A549 (cell line): ENCODE measurements at regions not wholly inside any gene's neighbourhood (a gene's known extent, or its start where the extent isn't known, plus 50 kb on each side); places are given as distances from the start of the nearest gene placed in this dataset.

Experiments used
- ATAC-seq, 2 experiments: fragments of 200-7000 bp in 1 of 2; fragments of >200 bp in 1 of 2; cut with Nextera tagmentation in 1 of 2; cut with Tn5 transposase in 1 of 2; 3 replicates each; pipeline versions ENCODE4 v1.8.0 to v1.9.1; 2018 to 2020; ENCODE audit warnings: mild to moderate bottlenecking in 1 of 2, moderate library complexity in 1 of 2
- CTCF ChIA-PET: fragments of 300-600 bp; sonication (Branson Sonifier 250); formaldehyde crosslinking; extraction: SDS; loops from one replicate; lab custom pipeline; 2021; ENCODE audit warnings: antibody characterized with exemption, inconsistent platforms; lab: Yijun Ruan, JAX
- POLR2A ChIA-PET: fragments of 350-600 bp; formaldehyde crosslinking; extraction: SDS; loops from one replicate; lab custom pipeline; 2021; ENCODE audit warnings: antibody characterized with exemption, inconsistent platforms; lab: Yijun Ruan, JAX
- DNase-seq, 2 experiments: peaks; one replicate each; pipeline versions ENCODE4 v3.0.0 to v3.0.0-alpha.2; 2011 to 2016; ENCODE audit warnings: low read depth in 1 of 2, low spot score in 1 of 2
- FAIRE-seq: peaks from 2 replicates; lab custom pipeline; 2011; peaks lifted over from hg19 to GRCh38; lab: Jason Lieb, UNC
- H3K27ac ChIP-seq, 2 experiments: fragments of >200 bp; sonication (Bioruptor Twin); formaldehyde crosslinking; 3 replicates each; pipeline ENCODE4 v1.5.1; 2016 to 2017
- H3K4me1 ChIP-seq: fragments of >200 bp; sonication (Bioruptor Twin); formaldehyde crosslinking; 3 replicates; pipeline ENCODE4 v1.6.1; 2016
- H3K4me2 ChIP-seq: fragments of >200 bp; sonication (Bioruptor Twin); formaldehyde crosslinking; 3 replicates; pipeline ENCODE4 v1.6.1; 2016
- H3K4me3 ChIP-seq: fragments of >200 bp; sonication (Bioruptor Twin); formaldehyde crosslinking; 3 replicates; pipeline ENCODE4 v1.5.1; 2016
- H3K9me3 ChIP-seq: fragments of >200 bp; sonication (Bioruptor Twin); formaldehyde crosslinking; 3 replicates; pipeline ENCODE4 v1.6.1; 2016
- BHLHE40 ChIP-seq: IDR thresholded peaks from 2 replicates; pipeline ENCODE4 v1.6.1; 2012; ENCODE audit warnings: low read depth, low read length, inconsistent platforms
- CEBPB ChIP-seq, 2 experiments: fragments of >200 bp in 1 of 2; sonication (Bioruptor Twin) in 1 of 2; formaldehyde crosslinking in 1 of 2; IDR thresholded peaks; 2 replicates each; pipeline ENCODE4 v1.6.1; 2012 to 2016
- CHD2 ChIP-seq: fragments of 150-350 bp; IDR thresholded peaks from 2 replicates; pipeline ENCODE4 v1.6.1; 2014; ENCODE audit warnings: low read length; ENCODE audit not compliant: partially characterized antibody
- ESRRA ChIP-seq: fragments of 150-350 bp; IDR thresholded peaks from 2 replicates; pipeline ENCODE4 v1.6.1; 2014; ENCODE audit warnings: mild to moderate bottlenecking, low read length, borderline replicate concordance
- GATA3 ChIP-seq: IDR thresholded peaks from 2 replicates; pipeline ENCODE4 v1.6.1; 2012; ENCODE audit warnings: borderline replicate concordance
- HEYL ChIP-seq: fragments of 250-450 bp; sonication (Bioruptor Pico); IDR thresholded peaks from 2 replicates; pipeline ENCODE4 v1.8.0; 2021; ENCODE audit warnings: mild to moderate bottlenecking, moderate library complexity
- HOXA7 ChIP-seq: fragments of 250-450 bp; sonication (Bioruptor Pico); IDR thresholded peaks from 2 replicates; pipeline ENCODE4 v1.5.0; 2020; ENCODE audit warnings: mild to moderate bottlenecking, moderate library complexity
- HOXB5 ChIP-seq: fragments of 250-450 bp; sonication (Bioruptor Pico); IDR thresholded peaks from 2 replicates; pipeline ENCODE4 v1.5.0; 2020; ENCODE audit warnings: mild to moderate bottlenecking, moderate library complexity
- KDM1A ChIP-seq: fragments of 200-600 bp; sonication (generic); IDR thresholded peaks from 2 replicates; pipeline ENCODE4 v1.6.1; 2016; ENCODE audit warnings: low read depth, mild to moderate bottlenecking
- KDM5A ChIP-seq: fragments of 200-600 bp; sonication (generic); IDR thresholded peaks from 2 replicates; pipeline ENCODE4 v1.6.1; 2016; ENCODE audit warnings: antibody characterized with exemption, mild to moderate bottlenecking
- MAFK ChIP-seq: fragments of 450-650 bp; IDR thresholded peaks from 2 replicates; pipeline ENCODE4 v1.6.1; 2014; ENCODE audit not compliant: partially characterized antibody
- MYC ChIP-seq: IDR thresholded peaks from 2 replicates; pipeline ENCODE4 v1.6.1; 2012; ENCODE audit warnings: mild to moderate bottlenecking, inconsistent platforms, low read length, improper control_type of control experiment, borderline replicate concordance
- NPAS2 ChIP-seq: fragments of 250-450 bp; sonication (Bioruptor Pico); IDR thresholded peaks from 2 replicates; pipeline ENCODE4 v1.8.0; 2022; ENCODE audit warnings: mild to moderate bottlenecking, moderate library complexity, borderline replicate concordance
- NR3C1 ChIP-seq: fragments of >200 bp; sonication (Bioruptor Twin); formaldehyde crosslinking; IDR thresholded peaks from 3 replicates; pipeline ENCODE4 v1.6.1; 2017
- PHF8 ChIP-seq: fragments of 200-600 bp; sonication (generic); IDR thresholded peaks from 2 replicates; pipeline ENCODE4 v1.6.1; 2016; ENCODE audit warnings: low read depth, mild to moderate bottlenecking, antibody characterized with exemption, moderate library complexity, borderline replicate concordance
- RAD21 ChIP-seq, 2 experiments: fragments of >200 bp in 1 of 2; sonication (Bioruptor Twin) in 1 of 2; formaldehyde crosslinking in 1 of 2; IDR thresholded peaks in 1 of 2; conservative IDR thresholded peaks in 1 of 2; 2 replicates in 1 of 2; 3 replicates in 1 of 2; pipeline ENCODE4 v1.6.1; 2012 to 2018; ENCODE audit warnings: inconsistent platforms in 1 of 2
- SREBF2 ChIP-seq: fragments of 450-650 bp; IDR thresholded peaks from 2 replicates; pipeline ENCODE4 v1.6.1; 2014; ENCODE audit warnings: mild to moderate bottlenecking, moderate library complexity
- TP53 ChIP-seq: fragments of 250-450 bp; sonication (Bioruptor Pico); IDR thresholded peaks from 2 replicates; pipeline ENCODE4 v1.5.0; 2021; ENCODE audit warnings: mild to moderate bottlenecking, moderate library complexity
- ZC3H11A ChIP-seq: fragments of 450-650 bp; IDR thresholded peaks from 2 replicates; pipeline ENCODE4 v1.6.1; 2014; ENCODE audit warnings: antibody characterized with exemption, mild to moderate bottlenecking
- WGBS: methylation state at CpG from one replicate; pipeline ENCODE4 v1.1.6; 2017; ENCODE audit errors: missing lambda C conversion rate; 5-methylcytosine and 5-hydroxymethylcytosine counted together
- TF ChIP-seq, protein P1 (sequence below): fragments of 250-450 bp; sonication (Bioruptor Pico); IDR thresholded peaks from 2 replicates; pipeline ENCODE4 v1.5.0; 2021; ENCODE audit warnings: mild to moderate bottlenecking, moderate library complexity, borderline replicate concordance
- TF ChIP-seq, protein P2 (sequence below): fragments of 200-600 bp; sonication (generic); IDR thresholded peaks from 2 replicates; pipeline ENCODE4 v1.6.1; 2016; ENCODE audit warnings: antibody characterized with exemption, mild to moderate bottlenecking, moderate library complexity
- TF ChIP-seq, protein P3 (sequence below): fragments of >200 bp; sonication (Bioruptor Twin); formaldehyde crosslinking; IDR thresholded peaks from 3 replicates; pipeline ENCODE4 v1.5.1; 2016
- TF ChIP-seq, protein P4 (sequence below): IDR thresholded peaks from 2 replicates; pipeline ENCODE4 v1.6.1; 2012
- TF ChIP-seq, protein P5 (sequence below): fragments of 450-650 bp; IDR thresholded peaks from 2 replicates; pipeline ENCODE4 v1.6.1; 2014; ENCODE audit warnings: antibody characterized with exemption

DNA sequence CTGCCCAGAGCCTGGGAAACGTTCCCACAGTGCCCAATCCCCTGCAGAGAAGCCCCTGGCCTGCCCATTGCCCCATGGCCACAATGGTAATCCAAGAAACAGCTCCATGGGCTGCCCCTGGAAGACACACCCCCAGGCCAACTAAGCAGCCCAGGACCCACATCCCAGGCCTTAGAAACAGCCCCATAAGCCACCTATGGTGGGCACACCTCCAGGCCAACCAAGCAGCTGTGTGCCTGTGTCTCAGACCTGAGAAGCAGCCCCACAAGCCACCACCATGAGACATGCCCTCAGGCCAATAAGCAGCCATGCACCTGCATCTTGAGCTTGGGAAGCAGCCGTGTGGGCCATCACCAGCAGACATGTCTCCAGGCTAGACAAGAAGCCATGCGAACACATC lies 52.9 kb upstream of the SSBP2 start:
- no peak for FAIRE-seq
- ATAC-seq = no peak
- no peak for DNase-seq
- CTCF ChIA-PET = interaction anchor here (1.0 kb wide), 1 partner anchor 296 kb away, joined by 3 read pairs; no protein-coding TSS in a partner anchor
- TF ChIP-seq HEYL (CRISPR knock-in tag) (no peak), ZC3H11A (no peak), CHD2 (no peak), ESRRA (no peak), SREBF2 (no peak), PHF8 (no peak), MAFK (no peak), BHLHE40 (no peak), NR3C1 (no peak), KDM1A (no peak), TP53 (CRISPR knock-in tag) (no peak)
- TF ChIP-seq, protein P1, sequence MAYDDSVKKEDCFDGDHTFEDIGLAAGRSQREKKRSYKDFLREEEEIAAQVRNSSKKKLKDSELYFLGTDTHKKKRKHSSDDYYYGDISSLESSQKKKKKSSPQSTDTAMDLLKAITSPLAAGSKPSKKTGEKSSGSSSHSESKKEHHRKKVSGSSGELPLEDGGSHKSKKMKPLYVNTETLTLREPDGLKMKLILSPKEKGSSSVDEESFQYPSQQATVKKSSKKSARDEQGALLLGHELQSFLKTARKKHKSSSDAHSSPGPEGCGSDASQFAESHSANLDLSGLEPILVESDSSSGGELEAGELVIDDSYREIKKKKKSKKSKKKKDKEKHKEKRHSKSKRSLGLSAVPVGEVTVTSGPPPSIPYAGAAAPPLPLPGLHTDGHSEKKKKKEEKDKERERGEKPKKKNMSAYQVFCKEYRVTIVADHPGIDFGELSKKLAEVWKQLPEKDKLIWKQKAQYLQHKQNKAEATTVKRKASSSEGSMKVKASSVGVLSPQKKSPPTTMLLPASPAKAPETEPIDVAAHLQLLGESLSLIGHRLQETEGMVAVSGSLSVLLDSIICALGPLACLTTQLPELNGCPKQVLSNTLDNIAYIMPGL = no peak
- TF ChIP-seq, protein P2, sequence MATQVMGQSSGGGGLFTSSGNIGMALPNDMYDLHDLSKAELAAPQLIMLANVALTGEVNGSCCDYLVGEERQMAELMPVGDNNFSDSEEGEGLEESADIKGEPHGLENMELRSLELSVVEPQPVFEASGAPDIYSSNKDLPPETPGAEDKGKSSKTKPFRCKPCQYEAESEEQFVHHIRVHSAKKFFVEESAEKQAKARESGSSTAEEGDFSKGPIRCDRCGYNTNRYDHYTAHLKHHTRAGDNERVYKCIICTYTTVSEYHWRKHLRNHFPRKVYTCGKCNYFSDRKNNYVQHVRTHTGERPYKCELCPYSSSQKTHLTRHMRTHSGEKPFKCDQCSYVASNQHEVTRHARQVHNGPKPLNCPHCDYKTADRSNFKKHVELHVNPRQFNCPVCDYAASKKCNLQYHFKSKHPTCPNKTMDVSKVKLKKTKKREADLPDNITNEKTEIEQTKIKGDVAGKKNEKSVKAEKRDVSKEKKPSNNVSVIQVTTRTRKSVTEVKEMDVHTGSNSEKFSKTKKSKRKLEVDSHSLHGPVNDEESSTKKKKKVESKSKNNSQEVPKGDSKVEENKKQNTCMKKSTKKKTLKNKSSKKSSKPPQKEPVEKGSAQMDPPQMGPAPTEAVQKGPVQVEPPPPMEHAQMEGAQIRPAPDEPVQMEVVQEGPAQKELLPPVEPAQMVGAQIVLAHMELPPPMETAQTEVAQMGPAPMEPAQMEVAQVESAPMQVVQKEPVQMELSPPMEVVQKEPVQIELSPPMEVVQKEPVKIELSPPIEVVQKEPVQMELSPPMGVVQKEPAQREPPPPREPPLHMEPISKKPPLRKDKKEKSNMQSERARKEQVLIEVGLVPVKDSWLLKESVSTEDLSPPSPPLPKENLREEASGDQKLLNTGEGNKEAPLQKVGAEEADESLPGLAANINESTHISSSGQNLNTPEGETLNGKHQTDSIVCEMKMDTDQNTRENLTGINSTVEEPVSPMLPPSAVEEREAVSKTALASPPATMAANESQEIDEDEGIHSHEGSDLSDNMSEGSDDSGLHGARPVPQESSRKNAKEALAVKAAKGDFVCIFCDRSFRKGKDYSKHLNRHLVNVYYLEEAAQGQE = no peak
- 0% methylated on average over 1 of the region's 3 CpGs for WGBS
- Histone ChIP-seq H3K4me3 (no peak overlapping the region), H3K4me2 (no peak overlapping the region), H3K27ac (no peak overlapping the region), H3K4me1 (no peaks in the 10 kb centered on the region), H3K9me3 (peaks cover 13% of the 10 kb centered on the region; the same call in 2 of the 3 replicates)
- POLR2A ChIA-PET = interaction anchor here (0.5 kb wide), 1 partner anchor 48 kb away, joined by 3 read pairs; no protein-coding TSS in a partner anchor

DNA sequence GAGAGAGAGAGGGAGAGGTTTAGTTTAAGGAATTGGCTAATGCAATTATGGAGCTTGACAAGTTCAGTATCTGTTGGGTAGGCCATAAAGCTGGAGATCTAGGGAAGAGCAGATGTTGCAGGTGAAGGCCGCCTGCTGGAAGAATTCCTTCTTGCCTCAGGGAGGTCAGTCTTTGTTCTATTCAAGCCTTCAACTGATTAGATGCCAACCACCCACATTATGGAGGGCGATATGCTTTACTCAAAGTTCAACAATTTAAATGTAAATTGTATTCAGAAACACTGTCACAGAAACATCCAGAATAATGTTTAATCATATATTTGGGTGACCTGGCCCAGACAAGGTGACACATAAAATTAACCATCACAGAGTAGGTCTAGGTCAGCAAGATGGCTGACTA lies 51.7 kb upstream of the SSBP2 start:
- TF ChIP-seq CEBPB (IDR thresholded peaks at IDR 0.05) (no peak), MYC (no peak), NPAS2 (CRISPR knock-in tag) (no peak), KDM5A (no peak), KDM1A (no peak), HOXA7 (no peak), GATA3 (no peak), HOXB5 (CRISPR knock-in tag) (no peak), RAD21 (conservative IDR thresholded peaks at IDR 0.05 in 1 of 2, IDR thresholded peaks at IDR 0.05 in 1 of 2) (no peak)
- TF ChIP-seq, protein P3, sequence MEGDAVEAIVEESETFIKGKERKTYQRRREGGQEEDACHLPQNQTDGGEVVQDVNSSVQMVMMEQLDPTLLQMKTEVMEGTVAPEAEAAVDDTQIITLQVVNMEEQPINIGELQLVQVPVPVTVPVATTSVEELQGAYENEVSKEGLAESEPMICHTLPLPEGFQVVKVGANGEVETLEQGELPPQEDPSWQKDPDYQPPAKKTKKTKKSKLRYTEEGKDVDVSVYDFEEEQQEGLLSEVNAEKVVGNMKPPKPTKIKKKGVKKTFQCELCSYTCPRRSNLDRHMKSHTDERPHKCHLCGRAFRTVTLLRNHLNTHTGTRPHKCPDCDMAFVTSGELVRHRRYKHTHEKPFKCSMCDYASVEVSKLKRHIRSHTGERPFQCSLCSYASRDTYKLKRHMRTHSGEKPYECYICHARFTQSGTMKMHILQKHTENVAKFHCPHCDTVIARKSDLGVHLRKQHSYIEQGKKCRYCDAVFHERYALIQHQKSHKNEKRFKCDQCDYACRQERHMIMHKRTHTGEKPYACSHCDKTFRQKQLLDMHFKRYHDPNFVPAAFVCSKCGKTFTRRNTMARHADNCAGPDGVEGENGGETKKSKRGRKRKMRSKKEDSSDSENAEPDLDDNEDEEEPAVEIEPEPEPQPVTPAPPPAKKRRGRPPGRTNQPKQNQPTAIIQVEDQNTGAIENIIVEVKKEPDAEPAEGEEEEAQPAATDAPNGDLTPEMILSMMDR = no peak
- TF ChIP-seq, protein P4, sequence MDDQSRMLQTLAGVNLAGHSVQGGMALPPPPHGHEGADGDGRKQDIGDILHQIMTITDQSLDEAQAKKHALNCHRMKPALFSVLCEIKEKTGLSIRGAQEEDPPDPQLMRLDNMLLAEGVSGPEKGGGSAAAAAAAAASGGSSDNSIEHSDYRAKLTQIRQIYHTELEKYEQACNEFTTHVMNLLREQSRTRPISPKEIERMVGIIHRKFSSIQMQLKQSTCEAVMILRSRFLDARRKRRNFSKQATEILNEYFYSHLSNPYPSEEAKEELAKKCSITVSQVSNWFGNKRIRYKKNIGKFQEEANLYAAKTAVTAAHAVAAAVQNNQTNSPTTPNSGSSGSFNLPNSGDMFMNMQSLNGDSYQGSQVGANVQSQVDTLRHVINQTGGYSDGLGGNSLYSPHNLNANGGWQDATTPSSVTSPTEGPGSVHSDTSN = no peak
- TF ChIP-seq, protein P5, sequence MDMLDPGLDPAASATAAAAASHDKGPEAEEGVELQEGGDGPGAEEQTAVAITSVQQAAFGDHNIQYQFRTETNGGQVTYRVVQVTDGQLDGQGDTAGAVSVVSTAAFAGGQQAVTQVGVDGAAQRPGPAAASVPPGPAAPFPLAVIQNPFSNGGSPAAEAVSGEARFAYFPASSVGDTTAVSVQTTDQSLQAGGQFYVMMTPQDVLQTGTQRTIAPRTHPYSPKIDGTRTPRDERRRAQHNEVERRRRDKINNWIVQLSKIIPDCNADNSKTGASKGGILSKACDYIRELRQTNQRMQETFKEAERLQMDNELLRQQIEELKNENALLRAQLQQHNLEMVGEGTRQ = no peak
- TF ChIP-seq, protein P1 = no peak
- TF ChIP-seq, all 56 proteins: peak for 0
- H3K9me3 ChIP-seq = peaks cover 4% of the 10 kb centered on the region; the same call in 1 of the 3 replicates
- no peak for DNase-seq
- H3K27ac ChIP-seq = no peak overlapping the region
- no peak overlapping the region for H3K4me2 ChIP-seq
- FAIRE-seq = no peak
- ChIA-PET POLR2A (no interaction called here), CTCF (no interaction called here)
- ATAC-seq = no peak
- no peak overlapping the region for H3K4me3 ChIP-seq
- WGBS = 72% methylated on average over 2 of the region's 2 CpGs
- no peaks in the 10 kb centered on the region for H3K4me1 ChIP-seq
